D721Med (cell line): ENCODE measurements at regions not wholly inside any gene's neighbourhood (a gene's known extent, or its start where the extent isn't known, plus 50 kb on each side); places are given as distances from the start of the nearest gene placed in this dataset.

ENCODE experiments used
- DNase-seq: peaks from one replicate; pipeline ENCODE4 v3.0.0; 2011; ENCODE audit warnings: low spot score; ENCODE audit not compliant: insufficient read length
- FAIRE-seq: peaks from 2 replicates; lab custom pipeline; 2011; peaks lifted over from hg19 to GRCh38; lab: Jason Lieb, UNC
- TF ChIP-seq, protein P1 (sequence below): IDR thresholded peaks from 2 replicates; pipeline ENCODE4 v1.5.1; 2012; ENCODE audit warnings: mild to moderate bottlenecking, control low read depth; ENCODE audit not compliant: insufficient read depth; ENCODE audit errors: missing control alignments

DNA sequence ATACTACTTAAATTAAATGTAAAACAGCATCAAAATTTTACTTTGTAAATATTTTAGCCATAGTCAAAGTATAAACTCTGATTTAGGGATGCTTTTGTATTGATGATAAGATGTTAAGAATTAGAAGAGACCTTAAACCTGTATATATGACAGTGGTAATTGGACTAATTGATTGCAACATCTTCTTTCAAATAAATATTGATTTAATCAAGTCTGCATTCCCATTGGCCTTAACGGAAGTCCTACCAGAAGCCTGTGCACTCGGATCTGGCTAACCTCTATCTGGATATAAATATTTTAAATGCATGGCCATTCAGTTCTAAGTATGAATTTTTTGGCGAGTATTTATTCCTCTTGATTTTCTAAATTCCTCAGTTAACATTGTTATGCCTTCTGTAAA, 856.1 kb downstream of the USP25 start:
- no peak for FAIRE-seq
- TF ChIP-seq, protein P1, sequence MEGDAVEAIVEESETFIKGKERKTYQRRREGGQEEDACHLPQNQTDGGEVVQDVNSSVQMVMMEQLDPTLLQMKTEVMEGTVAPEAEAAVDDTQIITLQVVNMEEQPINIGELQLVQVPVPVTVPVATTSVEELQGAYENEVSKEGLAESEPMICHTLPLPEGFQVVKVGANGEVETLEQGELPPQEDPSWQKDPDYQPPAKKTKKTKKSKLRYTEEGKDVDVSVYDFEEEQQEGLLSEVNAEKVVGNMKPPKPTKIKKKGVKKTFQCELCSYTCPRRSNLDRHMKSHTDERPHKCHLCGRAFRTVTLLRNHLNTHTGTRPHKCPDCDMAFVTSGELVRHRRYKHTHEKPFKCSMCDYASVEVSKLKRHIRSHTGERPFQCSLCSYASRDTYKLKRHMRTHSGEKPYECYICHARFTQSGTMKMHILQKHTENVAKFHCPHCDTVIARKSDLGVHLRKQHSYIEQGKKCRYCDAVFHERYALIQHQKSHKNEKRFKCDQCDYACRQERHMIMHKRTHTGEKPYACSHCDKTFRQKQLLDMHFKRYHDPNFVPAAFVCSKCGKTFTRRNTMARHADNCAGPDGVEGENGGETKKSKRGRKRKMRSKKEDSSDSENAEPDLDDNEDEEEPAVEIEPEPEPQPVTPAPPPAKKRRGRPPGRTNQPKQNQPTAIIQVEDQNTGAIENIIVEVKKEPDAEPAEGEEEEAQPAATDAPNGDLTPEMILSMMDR = no peak
- no peak for DNase-seq

DNA sequence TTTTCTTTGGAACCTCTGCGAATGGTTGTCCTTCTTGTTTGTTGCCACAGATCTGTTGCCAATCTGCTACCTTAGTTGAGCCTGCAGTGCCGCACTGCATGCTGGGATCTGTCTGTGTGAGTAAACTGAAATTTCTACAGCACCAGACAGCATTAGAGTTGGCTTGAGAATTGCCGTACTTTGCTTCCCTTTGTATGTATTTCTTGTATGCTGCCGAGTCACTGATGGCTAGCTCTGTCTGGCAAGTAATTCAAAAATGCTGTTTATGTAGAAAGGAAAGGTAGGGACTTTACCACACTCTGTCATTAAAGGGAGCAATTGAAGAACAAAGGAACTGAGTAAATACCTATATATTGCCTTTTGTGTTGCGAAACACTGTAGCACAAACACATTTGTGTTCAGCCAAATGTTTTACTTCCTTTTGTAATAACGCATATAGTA, 857.4 kb downstream of the USP25 start:
- DNase-seq = no peak
- peak; percentile 48 for FAIRE-seq
- TF ChIP-seq, protein P1 = no peak

GRCh38 chr21:16587681-16588375, 858.0 kb downstream of the USP25 start:
- TF ChIP-seq, protein P1 = no peak
- DNase-seq = no peak
- peak; percentile 11 for FAIRE-seq

- peak; percentile 29 for FAIRE-seq
- TF ChIP-seq, protein P1 = no peak
- DNase-seq = no peak
Measured at GRCh38 chr21:16588433-16588860, 858.7 kb downstream of the USP25 start.

GRCh38 chr21:16589006-16589898, 859.5 kb downstream of the USP25 start:
- no peak for FAIRE-seq
- DNase-seq = no peak
- TF ChIP-seq, protein P1 = no peak

- FAIRE-seq = no peak
- TF ChIP-seq, protein P1 = no peak
- DNase-seq = no peak
Measured at GRCh38 chr21:16590186-16590585, 860.4 kb downstream of the USP25 start.
